ENCODE measurements at regions not wholly inside any gene's neighbourhood (a gene's known extent, or its start where the extent isn't known, plus 50 kb on each side); places are given as distances from the start of the nearest gene placed in this dataset.

- no peak for DNase-seq
Observed at GRCh38 chr5:6059137-6059800, 319.1 kb downstream of the MED10 start.

DNA sequence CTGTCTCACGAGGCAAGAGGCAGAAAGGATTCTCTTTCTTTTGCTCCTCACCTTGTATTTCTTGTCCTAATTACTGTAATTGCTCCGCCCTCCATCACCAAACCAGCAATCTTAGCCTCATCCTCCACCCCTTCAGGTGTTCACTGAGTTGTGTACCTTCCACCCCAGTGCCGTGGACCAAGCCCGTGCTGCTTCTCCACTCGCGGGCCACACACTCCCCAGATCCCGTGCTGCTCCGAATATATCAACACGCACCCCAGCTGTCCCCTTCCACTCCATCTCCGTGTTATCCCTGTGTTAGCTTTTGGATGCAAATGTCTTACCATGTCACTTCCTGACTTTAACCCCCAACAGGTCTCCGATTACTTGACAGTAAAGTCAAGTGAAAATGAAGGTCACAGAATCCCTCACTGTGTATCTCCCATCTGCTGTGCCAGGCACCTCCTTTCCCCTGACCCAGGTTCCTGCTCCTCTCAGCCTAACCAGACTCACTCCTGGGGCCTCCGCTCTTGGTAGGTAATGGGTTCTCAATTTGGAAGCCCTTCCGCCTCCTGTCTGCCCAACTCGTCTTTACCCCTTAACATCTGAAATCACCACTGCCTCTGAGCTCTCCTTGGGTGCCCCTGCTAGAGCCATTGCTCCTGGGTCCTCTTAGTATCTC lies 320.2 kb downstream of the MED10 start:
- no peak for DNase-seq

DNA sequence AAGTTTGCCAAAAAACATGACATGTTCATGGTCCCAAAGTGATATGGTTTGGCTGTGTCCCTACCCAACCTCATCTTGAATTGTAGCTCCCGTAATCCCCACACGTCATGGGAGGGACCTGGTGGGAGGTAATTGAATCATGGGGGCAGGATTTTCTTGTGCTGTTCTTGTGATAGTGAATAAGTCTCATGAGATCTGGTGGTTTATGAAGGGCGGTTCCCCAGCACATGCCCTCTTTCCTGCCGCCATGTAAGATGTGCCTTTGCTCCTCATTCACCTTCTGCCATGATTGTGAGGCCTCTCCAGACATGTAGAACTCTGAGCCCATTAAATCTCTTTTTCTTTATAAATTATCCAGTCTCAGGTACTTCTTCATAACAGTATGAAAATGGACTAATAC lies 322.1 kb downstream of the MED10 start:
- DNase-seq, result no peak

DNA sequence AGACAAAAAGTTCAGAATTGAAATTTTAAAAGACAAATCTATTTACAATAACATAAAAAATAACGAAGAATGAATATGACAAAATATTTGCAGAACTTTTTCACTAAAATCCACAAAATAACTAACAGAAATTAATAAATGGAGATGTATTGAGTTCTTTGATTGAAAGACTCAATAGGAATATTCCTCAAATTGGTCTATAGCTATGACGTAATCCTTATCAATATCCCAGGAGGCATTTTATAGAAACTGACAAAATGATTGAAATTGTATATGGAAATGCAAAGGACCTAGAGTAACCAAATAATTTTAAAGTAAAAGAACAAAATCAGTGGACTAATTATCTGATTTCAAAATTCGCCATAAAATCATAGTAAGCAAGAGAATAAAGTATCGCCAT lies 328.7 kb downstream of the MED10 start:
- DNase-seq, result no peak

DNA sequence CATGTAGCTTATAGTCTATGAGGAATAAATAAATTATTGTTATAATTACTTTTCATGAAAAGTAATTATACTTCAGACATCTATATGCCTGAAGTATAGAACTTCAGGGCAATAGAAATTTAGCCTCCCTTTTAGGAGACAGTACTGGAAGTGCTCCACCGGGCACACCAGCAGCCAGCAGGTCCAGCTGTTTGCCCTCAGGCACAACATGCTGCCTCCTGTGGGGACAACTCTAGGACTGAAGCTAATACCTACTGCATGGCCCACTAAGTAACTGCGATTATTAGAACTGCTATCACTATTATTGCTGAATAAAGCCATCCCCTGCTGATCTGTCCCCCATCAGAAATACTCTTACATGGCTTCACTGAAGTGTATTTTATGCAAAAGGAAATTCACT lies 329.6 kb downstream of the MED10 start:
- no peak for DNase-seq

DNA sequence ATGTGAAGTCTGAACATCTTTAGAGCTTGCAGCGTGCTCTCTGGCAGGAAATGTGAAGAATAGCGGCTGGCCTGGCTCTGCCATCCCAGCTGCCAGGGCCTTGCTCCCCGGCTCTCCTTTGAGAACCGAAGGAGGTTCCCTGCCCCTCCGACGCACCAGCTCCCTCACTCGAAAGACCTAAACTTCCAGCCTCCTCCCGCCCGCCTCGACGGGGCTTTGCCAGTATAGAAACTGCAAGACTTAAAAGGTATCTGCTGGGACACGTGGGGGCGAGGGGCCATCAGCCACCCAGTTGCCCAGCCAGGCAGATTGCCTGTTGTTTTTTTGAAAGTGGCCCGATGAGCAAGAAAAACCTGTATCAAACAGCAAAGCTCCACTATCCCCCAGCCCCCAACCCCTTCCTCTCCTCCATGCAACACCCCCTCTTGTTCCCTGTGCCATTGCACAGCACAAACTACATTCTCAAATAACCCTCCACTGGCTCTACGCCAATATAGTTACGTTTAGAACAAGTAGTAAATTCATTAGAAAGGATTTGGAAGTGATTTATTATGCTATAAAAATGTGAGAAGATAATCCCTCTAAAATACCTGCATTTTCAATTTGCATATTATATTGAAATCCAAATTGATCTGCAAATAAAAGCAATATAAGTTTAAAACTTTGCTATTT lies 331.9 kb downstream of the MED10 start:
- DNase-seq, result no peak

GRCh38 chr5:6043491-6044310 lies 334.6 kb downstream of the MED10 start:
- DNase-seq, result no peak

DNA sequence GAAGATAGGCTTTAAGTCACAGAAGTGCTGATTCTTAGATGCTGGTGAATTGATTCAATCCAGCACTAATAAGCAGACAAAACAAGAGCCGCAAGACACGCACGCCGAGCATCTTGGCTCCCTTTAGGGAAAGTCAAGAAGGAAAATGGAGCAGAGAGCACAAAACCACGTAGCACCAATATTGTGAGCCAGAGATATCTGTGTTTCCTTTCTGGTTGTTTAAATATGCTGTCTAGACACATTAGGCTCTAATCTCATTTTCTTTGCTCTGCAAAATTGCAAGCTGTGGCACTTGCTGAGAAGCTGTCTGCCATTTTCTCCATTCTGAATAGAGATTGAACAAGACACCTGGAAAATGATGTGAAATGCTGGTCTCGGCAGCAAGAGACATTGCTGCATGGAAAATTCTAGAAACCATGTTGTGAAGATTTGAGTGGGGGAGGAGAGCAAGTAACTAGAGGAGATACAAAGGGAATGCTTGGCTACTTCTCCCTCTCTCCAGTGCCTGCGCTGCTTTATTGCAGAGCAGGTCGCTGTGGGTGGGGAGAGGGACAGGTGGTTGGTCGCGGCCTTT lies 336.3 kb downstream of the MED10 start:
- DNase-seq, result peak; percentile 67

DNA sequence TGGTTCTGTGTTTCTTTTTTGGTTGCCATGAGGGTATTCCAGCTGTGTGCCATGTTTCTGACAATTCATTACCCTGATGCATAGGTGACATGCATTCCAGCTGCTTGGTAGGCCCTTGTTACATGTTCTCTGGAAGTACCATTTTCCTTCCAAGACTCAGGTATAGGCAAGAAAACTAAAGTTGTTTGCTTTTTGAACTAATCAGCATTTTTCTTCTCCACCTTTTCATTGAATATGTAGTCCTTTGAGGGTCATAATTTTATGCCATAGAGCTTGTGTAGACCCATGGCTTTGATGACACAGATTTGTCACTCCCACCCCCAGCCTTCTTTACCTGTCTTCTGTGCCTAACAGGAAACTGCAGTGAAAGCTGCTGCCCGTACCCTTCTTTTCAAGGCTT lies 339.2 kb downstream of the MED10 start:
- no peak for DNase-seq

- no peak for DNase-seq
Observed at GRCh38 chr5:6036006-6036405, 342.3 kb downstream of the MED10 start.

- no peak for DNase-seq
Observed at GRCh38 chr5:6029811-6030271, 348.5 kb downstream of the MED10 start.

DNA sequence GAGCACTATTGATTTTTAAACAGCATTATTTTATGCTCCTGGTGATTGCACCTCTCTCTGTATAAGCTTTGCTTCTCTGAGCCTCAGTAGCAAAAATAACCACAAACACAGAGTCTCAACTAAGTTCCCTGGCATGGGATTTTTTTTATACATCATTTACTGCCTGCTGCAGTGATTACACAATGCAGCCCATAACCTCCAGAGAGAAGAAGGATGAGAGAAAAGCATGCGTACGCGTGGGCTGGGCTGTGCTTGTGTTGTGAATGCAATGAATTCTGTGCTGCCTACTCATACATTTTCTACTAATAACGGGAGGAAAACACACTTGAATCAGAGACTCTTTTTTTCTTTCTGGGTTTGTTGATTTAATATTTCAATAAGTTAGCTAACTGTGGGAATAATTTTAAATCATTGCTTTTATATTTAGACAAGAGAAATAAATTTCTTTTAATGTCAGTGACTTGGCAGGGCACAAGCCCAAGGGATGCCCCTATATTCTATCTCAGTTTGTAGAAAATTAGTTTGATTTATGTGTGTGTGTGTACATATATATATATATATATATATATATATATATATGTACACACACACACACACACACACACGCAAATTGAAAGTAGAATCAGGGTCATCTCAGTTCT lies 351.5 kb downstream of the MED10 start:
- no peak for DNase-seq

DNA sequence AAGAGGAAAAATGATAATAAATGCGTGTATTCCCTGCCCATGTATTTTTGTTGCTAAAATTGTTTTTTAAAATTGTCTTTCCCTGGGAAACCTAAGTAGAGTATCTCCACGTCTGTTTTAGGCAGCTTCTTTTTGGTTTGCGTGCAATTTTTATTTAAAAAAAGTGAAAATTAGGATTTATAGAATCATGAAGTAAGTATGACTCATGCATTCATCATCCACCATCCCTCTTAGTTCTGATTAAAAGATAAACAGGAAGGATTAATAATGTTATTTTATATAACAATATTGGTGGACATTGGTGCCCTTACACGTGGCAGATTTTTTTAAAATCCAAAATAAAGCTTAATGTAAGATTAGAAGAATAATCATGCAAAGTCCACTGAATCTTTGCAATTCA lies 358.7 kb downstream of the MED10 start:
- DNase-seq, result no peak

DNA sequence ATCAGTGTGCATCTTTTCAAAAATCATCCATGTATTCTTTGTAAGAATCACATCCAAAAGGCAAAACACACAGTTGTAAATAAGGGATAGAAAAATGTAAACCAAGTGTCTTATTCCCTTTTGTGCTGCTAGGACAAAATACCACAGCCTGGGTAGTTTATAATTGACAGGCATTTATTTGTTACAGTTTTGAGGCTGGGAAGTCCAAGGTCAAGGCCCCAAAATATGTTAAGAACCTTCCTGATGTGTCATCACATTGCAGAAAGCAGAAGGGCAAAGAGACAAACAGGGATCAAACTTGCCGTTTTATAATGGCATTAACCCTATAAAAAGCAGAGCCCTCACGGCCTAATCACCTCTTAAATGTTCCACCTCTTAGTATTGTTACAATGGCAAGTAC lies 364.8 kb downstream of the MED10 start:
- no peak for DNase-seq

DNA sequence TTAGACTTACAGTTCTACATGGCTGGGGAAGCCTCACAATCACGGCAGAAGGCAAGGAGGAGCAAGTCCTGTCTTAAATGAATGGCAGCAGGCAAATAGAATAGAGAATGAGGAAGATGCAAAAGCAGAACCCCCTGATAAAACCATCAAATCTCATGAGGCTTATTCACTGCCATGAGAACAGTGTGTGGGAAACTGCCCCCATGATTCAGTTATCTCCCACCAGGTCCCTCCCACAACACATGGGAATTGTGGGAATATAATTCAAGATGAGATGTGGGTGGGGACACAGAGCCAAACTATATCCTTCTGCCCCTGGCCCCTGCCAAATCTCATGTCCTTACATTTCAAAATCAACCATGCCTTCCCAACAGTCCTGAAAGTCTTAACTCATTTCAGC lies 367.1 kb downstream of the MED10 start:
- no peak for DNase-seq

GRCh38 chr5:6006838-6007314 lies 371.5 kb downstream of the MED10 start:
- no peak for DNase-seq

GRCh38 chr5:6003040-6003825 lies 375.1 kb downstream of the MED10 start:
- DNase-seq, result no peak

DNA sequence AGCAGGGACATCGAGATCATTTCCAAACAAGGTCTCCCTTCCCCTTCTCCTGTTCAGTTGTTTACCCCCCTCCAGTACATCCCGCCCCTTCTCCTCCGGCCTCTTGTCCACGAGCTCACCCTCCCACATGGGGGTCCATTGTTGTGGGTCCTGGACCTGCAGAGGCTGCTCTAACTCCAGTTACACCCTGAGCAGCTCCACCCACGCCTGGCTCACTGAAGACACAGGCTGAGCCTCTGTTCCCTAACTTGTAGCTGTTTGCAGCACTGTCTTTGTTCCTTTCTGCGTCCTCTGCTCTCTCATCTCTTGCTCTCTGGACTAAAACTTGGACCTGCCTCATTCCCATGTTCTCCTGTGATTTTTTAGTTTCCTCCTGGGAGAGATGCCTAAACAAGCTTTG lies 377.5 kb downstream of the MED10 start:
- DNase-seq, result no peak

DNA sequence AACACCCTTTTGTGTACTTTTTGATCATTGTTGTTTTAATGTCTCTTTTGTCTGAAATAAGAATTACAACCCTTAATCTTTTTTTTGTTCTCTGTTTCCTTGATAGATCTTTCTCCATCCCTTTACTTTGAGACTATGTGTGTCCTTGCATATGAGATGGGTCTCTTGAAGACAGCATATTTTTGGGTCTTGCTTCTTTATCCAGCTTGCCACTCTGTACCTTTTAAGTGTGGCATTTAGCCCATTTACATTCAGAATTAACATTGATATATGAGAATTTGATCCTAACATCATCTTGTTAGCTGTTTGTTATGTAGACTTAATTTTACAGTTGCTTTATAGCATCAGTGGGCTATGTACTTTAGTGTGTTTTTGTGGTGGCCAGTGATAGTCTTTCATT lies 382.5 kb downstream of the MED10 start:
- no peak for DNase-seq

GRCh38 chr5:5986492-5987178 lies 391.7 kb downstream of the MED10 start:
- DNase-seq, result no peak

GRCh38 chr5:5985332-5985731 lies 393.0 kb downstream of the MED10 start:
- DNase-seq, result no peak
